Fibroblast of the aortic adventitia (primary cell): ENCODE measurements at regions not wholly inside any gene's neighbourhood (a gene's known extent, or its start where the extent isn't known, plus 50 kb on each side); places are given as distances from the start of the nearest gene placed in this dataset.
A peak's percentile ranks its signal among the peaks of the same experiment; 100 is the strongest.

Source experiments
- DNase-seq: peaks from one replicate; pipeline ENCODE4 v3.0.0-alpha.2; 2010; ENCODE audit warnings: low read depth
- H3K4me3 ChIP-seq: 2 replicates; pipeline ENCODE4 v1.5.1; 2011; ENCODE audit warnings: low read depth, mild to moderate bottlenecking, control low read depth, low read length, moderate library complexity
- CTCF ChIP-seq: IDR thresholded peaks from 2 replicates; pipeline ENCODE4 v1.5.1; 2011; ENCODE audit warnings: mild to moderate bottlenecking, low read length, control low read depth, inconsistent platforms; ENCODE audit not compliant: insufficient read depth

- no peak for DNase-seq
- TF ChIP-seq CTCF, result no peak
- no peak overlapping the region for H3K4me3 ChIP-seq
Observed at GRCh38 chr4:175413561-175413960, 398.5 kb downstream of the GPM6A start.

GRCh38 chr4:175414602-175415001, 397.5 kb downstream of the GPM6A start:
- DNase-seq, result no peak
- no peak for TF ChIP-seq CTCF
- H3K4me3 ChIP-seq, result no peak overlapping the region

GRCh38 chr4:175418516-175418915, 393.5 kb downstream of the GPM6A start:
- no peak for TF ChIP-seq CTCF
- no peak for DNase-seq
- no peak overlapping the region for H3K4me3 ChIP-seq

GRCh38 chr4:175419236-175419718, 392.8 kb downstream of the GPM6A start:
- TF ChIP-seq CTCF, result no peak
- no peak overlapping the region for H3K4me3 ChIP-seq

GRCh38 chr4:175421506-175421905, 390.6 kb downstream of the GPM6A start:
- DNase-seq, result peak; percentile 53
- no peak overlapping the region for H3K4me3 ChIP-seq
- peak; percentile 21 for TF ChIP-seq CTCF

More at GRCh38 chr4:175419236-175419718, 392.8 kb downstream of the GPM6A start:
- peak; percentile 99 for DNase-seq

GRCh38 chr4:175422331-175422730, 389.7 kb downstream of the GPM6A start:
- no peak overlapping the region for H3K4me3 ChIP-seq
- peak; percentile 32 for DNase-seq
- no peak for TF ChIP-seq CTCF

- peak; percentile 65 for DNase-seq
- no peak overlapping the region for H3K4me3 ChIP-seq
- TF ChIP-seq CTCF, result no peak
Observed at GRCh38 chr4:175424111-175424510, 388.0 kb downstream of the GPM6A start.
